ENCODE measurements at regions not wholly inside any gene's neighbourhood (a gene's known extent, or its start where the extent isn't known, plus 50 kb on each side); places are given as distances from the start of the nearest gene placed in this dataset.

DNA sequence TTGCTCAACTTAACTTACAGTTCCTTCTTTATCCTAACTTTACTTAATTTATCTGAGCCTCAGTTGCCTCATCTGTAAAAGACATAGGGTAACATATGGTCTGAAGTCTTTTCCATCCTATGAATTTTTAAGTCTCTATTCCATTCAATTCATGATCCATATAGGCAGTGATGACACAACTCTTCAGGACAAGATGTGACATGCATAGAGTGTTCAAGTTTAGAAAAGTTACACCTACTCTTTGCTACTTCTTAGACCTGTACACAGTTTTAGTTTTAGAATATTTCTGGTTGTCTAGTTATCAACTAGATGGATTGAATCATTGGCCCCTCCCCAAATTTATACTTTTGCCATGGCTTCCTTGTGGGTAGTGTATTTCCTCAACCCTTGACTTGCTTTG lies 50.7 kb upstream of the ELL2 start:
- Histone ChIP-seq H3K23ac (ENCODE audit: insufficient read length) (no peak overlapping the region), H3K56ac (replicated peaks; ENCODE audit: insufficient read length, low read depth, low read length) (no peak overlapping the region), H3K4me3 (ENCODE audit: extremely low read depth in 1 of 4, insufficient read depth in 2 of 4, low read depth in 3 of 4, low read length in 4 of 4) (no peak overlapping the region), H3K27me3 (replicated peaks in 1 of 4; ENCODE audit: control insufficient read depth in 3 of 4, extremely low read depth in 1 of 4, insufficient read depth in 3 of 4, low read length in 3 of 4) (no peaks in the 10 kb centered on the region), H3K9me3 (ENCODE audit: insufficient read depth in 2 of 2, low read depth in 1 of 2, low read length in 1 of 2) (peaks cover 0 to 4% of the 10 kb centered on the region in 2 experiments; a peak in 1 of 4 replicates), H4K91ac (replicated peaks; ENCODE audit: insufficient read length, low read length) (no peak overlapping the region), H2BK5ac (ENCODE audit: low read depth, low read length) (no peak overlapping the region), H3K18ac (ENCODE audit: extremely low read depth, low read length) (no peak overlapping the region), H4K8ac (ENCODE audit: extremely low read depth, insufficient read depth, low read length) (no peak overlapping the region), H3K23me2 (ENCODE audit: low read depth, low read length) (no peaks in the 10 kb centered on the region), H3K79me1 (ENCODE audit: low read depth, low read length) (no peaks in the 10 kb centered on the region), H2BK15ac (ENCODE audit: low read length) (no peak overlapping the region), H2AK5ac (ENCODE audit: low read depth, low read length) (no peak overlapping the region), H4K20me1 (replicated peaks in 1 of 2; ENCODE audit: control insufficient read depth in 1 of 2, insufficient read depth in 2 of 2, low read length in 2 of 2) (no peaks in the 10 kb centered on the region), H2BK12ac (ENCODE audit: low read depth, low read length) (no peak overlapping the region), H4K5ac (ENCODE audit: insufficient read length, low read depth, low read length) (no peak overlapping the region), H3K4me1 (replicated peaks in 1 of 4; ENCODE audit: control insufficient read depth in 3 of 4, insufficient read depth in 4 of 4, low read length in 3 of 4) (no peaks in the 10 kb centered on the region), H3K79me2 (ENCODE audit: control insufficient read depth in 1 of 2, insufficient read depth in 2 of 2, low read length in 2 of 2) (no peaks in the 10 kb centered on the region), H3K4me2 (ENCODE audit: insufficient read depth in 1 of 2, low read depth in 2 of 2, low read length in 2 of 2) (no peak overlapping the region), H3K36me3 (ENCODE audit: control insufficient read depth in 2 of 4, insufficient read depth in 4 of 4, low read length in 3 of 4) (no peaks in the 10 kb centered on the region), H2BK120ac (replicated peaks; ENCODE audit: low read depth, low read length) (no peak overlapping the region), H3K9ac (replicated peaks in 1 of 4; ENCODE audit: extremely low read depth in 1 of 4, low read depth in 3 of 4, low read length in 3 of 4) (no peak overlapping the region), H2AFZ (ENCODE audit: low read length) (no peak overlapping the region), H3K27ac (ENCODE audit: low read depth, low read length) (no peak overlapping the region), H3K14ac (ENCODE audit: insufficient read length) (no peak overlapping the region), H3K4ac (replicated peaks; ENCODE audit: insufficient read length, low read depth, low read length) (no peak overlapping the region), H2BK20ac (ENCODE audit: low read length) (no peak overlapping the region)
- FAIRE-seq (no peak), DNase-seq (ENCODE audit: low read depth in 1 of 2, low spot score in 2 of 2) (no peak)
- ChIA-PET POLR2A (ENCODE audit: partially characterized antibody) (no interaction called here), CTCF (ENCODE audit: partially characterized antibody) (no interaction called here)
- no peak for TF ChIP-seq CBX8 (IDR thresholded peaks at IDR 0.05; ENCODE audit: borderline replicate concordance, low read depth, low read length)
- TF ChIP-seq SP4 (IDR thresholded peaks at IDR 0.05; ENCODE audit: low read length): no peak
- TF ChIP-seq SP1 (IDR thresholded peaks at IDR 0.05; ENCODE audit: low read depth, low read length): no peak
- TF ChIP-seq, protein P1, sequence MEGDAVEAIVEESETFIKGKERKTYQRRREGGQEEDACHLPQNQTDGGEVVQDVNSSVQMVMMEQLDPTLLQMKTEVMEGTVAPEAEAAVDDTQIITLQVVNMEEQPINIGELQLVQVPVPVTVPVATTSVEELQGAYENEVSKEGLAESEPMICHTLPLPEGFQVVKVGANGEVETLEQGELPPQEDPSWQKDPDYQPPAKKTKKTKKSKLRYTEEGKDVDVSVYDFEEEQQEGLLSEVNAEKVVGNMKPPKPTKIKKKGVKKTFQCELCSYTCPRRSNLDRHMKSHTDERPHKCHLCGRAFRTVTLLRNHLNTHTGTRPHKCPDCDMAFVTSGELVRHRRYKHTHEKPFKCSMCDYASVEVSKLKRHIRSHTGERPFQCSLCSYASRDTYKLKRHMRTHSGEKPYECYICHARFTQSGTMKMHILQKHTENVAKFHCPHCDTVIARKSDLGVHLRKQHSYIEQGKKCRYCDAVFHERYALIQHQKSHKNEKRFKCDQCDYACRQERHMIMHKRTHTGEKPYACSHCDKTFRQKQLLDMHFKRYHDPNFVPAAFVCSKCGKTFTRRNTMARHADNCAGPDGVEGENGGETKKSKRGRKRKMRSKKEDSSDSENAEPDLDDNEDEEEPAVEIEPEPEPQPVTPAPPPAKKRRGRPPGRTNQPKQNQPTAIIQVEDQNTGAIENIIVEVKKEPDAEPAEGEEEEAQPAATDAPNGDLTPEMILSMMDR (IDR thresholded peaks at IDR 0.05; ENCODE audit: control extremely low read depth in 1 of 3, insufficient read depth in 1 of 3, low read depth in 1 of 3, low read length in 3 of 3): no peak

All from H1 (cell line).